GM12892 (cell line): ENCODE measurements at regions not wholly inside any gene's neighbourhood (a gene's known extent, or its start where the extent isn't known, plus 50 kb on each side); places are given as distances from the start of the nearest gene placed in this dataset.

Source experiments
- POLR2AphosphoS5 ChIP-seq: IDR thresholded peaks from 2 replicates; pipeline ENCODE4 v1.6.1; 2011; ENCODE audit warnings: low read depth, low read length, control low read depth
- TAF1 ChIP-seq: IDR thresholded peaks from 2 replicates; pipeline ENCODE4 v1.6.1; 2011; ENCODE audit warnings: low read depth, mild to moderate bottlenecking, control low read depth, low read length, borderline replicate concordance

- no peak for TF ChIP-seq TAF1
- TF ChIP-seq POLR2AphosphoS5 = no peak
Observed at GRCh38 chr5:3428334-3428733, 167.3 kb upstream of the IRX1 start.
